OCI-LY7 (cell line): ENCODE measurements at regions not wholly inside any gene's neighbourhood (a gene's known extent, or its start where the extent isn't known, plus 50 kb on each side); places are given as distances from the start of the nearest gene placed in this dataset.

Experiments used
- CTCF ChIP-seq: fragments of 200-600 bp; sonication (generic); conservative IDR thresholded peaks from 2 replicates; pipeline ENCODE4 v1.5.1; 2014; ENCODE audit warnings: mild to moderate bottlenecking, antibody characterized with exemption, low read length, moderate library complexity, mixed read lengths
- EZH2phosphoT487 ChIP-seq: fragments of 200-600 bp; sonication (generic); IDR thresholded peaks from 2 replicates; pipeline ENCODE4 v1.6.1; 2018; ENCODE audit warnings: low read depth, borderline replicate concordance, mild to moderate bottlenecking, mixed run types, antibody characterized with exemption, low read length, moderate library complexity, mixed read lengths

- TF ChIP-seq CTCF: no peak
- no peak for TF ChIP-seq EZH2phosphoT487
These were observed 96.3 kb downstream of the C12orf75 start for GRCh38 chr12:105426766-105427165.
